Hepatocyte (in vitro differentiated cells): ENCODE measurements at regions not wholly inside any gene's neighbourhood (a gene's known extent, or its start where the extent isn't known, plus 50 kb on each side); places are given as distances from the start of the nearest gene placed in this dataset.

ENCODE experiments used
- EZH2 ChIP-seq: fragments of 200-600 bp; sonication (generic); IDR thresholded peaks from 2 replicates; pipeline ENCODE4 v1.6.1; 2016; ENCODE audit warnings: antibody characterized with exemption, mild to moderate bottlenecking, borderline replicate concordance
- EZH2phosphoT487 ChIP-seq: fragments of 200-600 bp; sonication (generic); IDR thresholded peaks from one replicate; pipeline ENCODE4 v1.6.1; 2018; ENCODE audit warnings: antibody characterized with exemption, mild to moderate bottlenecking, low read depth, moderate library complexity; ENCODE audit not compliant: unreplicated experiment, severe bottlenecking
- TF ChIP-seq, protein P1 (sequence below): fragments of 200-600 bp; sonication (generic); IDR thresholded peaks from 2 replicates; pipeline ENCODE4 v1.5.1; 2016; ENCODE audit warnings: antibody characterized with exemption, mild to moderate bottlenecking; ENCODE audit not compliant: poor library complexity

GRCh38 chr6:63097222-63097621 is 114.0 kb upstream of the FKBP1C start:
- TF ChIP-seq, protein P1, sequence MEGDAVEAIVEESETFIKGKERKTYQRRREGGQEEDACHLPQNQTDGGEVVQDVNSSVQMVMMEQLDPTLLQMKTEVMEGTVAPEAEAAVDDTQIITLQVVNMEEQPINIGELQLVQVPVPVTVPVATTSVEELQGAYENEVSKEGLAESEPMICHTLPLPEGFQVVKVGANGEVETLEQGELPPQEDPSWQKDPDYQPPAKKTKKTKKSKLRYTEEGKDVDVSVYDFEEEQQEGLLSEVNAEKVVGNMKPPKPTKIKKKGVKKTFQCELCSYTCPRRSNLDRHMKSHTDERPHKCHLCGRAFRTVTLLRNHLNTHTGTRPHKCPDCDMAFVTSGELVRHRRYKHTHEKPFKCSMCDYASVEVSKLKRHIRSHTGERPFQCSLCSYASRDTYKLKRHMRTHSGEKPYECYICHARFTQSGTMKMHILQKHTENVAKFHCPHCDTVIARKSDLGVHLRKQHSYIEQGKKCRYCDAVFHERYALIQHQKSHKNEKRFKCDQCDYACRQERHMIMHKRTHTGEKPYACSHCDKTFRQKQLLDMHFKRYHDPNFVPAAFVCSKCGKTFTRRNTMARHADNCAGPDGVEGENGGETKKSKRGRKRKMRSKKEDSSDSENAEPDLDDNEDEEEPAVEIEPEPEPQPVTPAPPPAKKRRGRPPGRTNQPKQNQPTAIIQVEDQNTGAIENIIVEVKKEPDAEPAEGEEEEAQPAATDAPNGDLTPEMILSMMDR = no peak
- TF ChIP-seq EZH2 (no peak), EZH2phosphoT487 (no peak)
